ENCODE measurements at regions not wholly inside any gene's neighbourhood (a gene's known extent, or its start where the extent isn't known, plus 50 kb on each side); places are given as distances from the start of the nearest gene placed in this dataset.

DNA sequence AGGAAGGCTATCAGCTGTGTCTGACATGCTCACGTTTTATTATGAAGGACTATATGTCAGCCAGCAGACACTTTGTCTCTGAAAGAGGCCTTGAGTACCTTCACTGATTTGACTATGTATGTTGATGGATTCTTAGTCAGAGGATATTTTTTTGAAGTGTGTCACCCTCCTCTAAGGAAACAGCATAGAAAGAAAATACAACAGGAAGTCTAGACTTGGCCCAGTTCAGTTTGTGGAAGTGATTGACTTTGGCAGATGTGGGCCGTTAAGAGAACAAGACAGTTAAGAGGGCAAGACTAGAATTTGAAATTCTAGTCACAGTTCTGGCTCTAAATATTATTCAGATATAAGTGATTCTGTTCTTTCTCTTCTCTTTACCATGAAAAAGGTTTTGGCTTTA, 471.5 kb downstream of the CDH8 start:
- TF ChIP-seq EZH2 (IDR thresholded peaks at IDR 0.05; ENCODE audit: low read depth), result no peak
- TF ChIP-seq, protein P1, sequence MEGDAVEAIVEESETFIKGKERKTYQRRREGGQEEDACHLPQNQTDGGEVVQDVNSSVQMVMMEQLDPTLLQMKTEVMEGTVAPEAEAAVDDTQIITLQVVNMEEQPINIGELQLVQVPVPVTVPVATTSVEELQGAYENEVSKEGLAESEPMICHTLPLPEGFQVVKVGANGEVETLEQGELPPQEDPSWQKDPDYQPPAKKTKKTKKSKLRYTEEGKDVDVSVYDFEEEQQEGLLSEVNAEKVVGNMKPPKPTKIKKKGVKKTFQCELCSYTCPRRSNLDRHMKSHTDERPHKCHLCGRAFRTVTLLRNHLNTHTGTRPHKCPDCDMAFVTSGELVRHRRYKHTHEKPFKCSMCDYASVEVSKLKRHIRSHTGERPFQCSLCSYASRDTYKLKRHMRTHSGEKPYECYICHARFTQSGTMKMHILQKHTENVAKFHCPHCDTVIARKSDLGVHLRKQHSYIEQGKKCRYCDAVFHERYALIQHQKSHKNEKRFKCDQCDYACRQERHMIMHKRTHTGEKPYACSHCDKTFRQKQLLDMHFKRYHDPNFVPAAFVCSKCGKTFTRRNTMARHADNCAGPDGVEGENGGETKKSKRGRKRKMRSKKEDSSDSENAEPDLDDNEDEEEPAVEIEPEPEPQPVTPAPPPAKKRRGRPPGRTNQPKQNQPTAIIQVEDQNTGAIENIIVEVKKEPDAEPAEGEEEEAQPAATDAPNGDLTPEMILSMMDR (conservative IDR thresholded peaks at IDR 0.05), result no peak

Data from PC-9 (cell line).